Stimulated activated CD8-positive, alpha-beta memory T cell treated with anti-CD3 and anti-CD28 coated beads, Interleukin-4, amount 100 ng/mL, for 48 hours (primary cell): ENCODE measurements at regions not wholly inside any gene's neighbourhood (a gene's known extent, or its start where the extent isn't known, plus 50 kb on each side); places are given as distances from the start of the nearest gene placed in this dataset.
"Not testable (repeated sequence)": the region's sequence is repeated elsewhere in the genome, so short reads cannot be mapped to it uniquely, and the experiment has no call there.

ENCODE experiments used
- DNase-seq: peaks from one replicate; pipeline ENCODE4 v3.0.0-alpha.2; 2020

GRCh38 chr1:30660241-30660640, 63.1 kb downstream of the MATN1 start:
- no peak for DNase-seq

GRCh38 chr1:30659702-30660101, 63.7 kb downstream of the MATN1 start:
- no peak for DNase-seq

GRCh38 chr1:30658375-30658774, 65.0 kb downstream of the MATN1 start:
- DNase-seq, result not testable (repeated sequence)

DNA sequence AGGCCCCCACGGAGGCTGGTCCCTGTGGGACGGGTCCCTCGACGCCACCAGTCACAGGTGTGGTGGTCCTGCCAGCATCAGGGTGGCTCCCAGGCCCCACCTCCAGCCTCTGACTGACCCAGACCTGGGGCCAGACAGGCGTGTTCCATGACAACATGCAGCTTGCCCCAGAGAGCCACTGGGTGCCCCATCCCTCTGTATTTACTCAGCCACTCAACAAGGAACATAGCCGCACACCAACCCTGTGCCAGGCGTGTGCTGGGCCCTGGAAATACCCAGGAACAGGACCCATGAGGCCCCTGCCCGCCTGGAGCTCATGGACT, 65.4 kb downstream of the MATN1 start:
- DNase-seq, result no peak

- no peak for DNase-seq
Measured at GRCh38 chr1:30657131-30658013, 66.0 kb downstream of the MATN1 start.

GRCh38 chr1:30656171-30656940, 67.0 kb downstream of the MATN1 start:
- no peak for DNase-seq

- DNase-seq, result no peak
Measured at GRCh38 chr1:30655672-30656071, 67.7 kb downstream of the MATN1 start.

DNA sequence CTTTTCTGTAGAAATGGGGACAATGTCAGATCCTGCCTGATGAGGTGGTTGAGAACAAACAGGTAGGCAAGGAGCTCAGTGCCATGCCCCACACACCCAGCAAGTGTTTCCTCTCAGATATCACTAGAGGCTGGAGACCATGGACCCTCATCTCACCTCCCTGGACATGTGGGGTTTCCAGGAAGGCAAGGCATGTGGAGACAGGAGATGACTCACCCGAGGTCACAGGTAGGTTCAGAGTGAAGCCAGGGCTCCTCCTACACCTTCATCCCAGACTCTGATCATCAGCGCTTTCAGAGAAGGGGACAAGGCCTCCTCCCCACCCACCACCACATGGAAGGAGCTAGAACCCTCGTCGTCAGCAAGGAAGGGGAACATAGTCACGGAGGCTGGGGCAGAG, 69.2 kb downstream of the MATN1 start:
- no peak for DNase-seq

- no peak for DNase-seq
Measured at GRCh38 chr1:30652152-30652841, 71.1 kb downstream of the MATN1 start.

DNA sequence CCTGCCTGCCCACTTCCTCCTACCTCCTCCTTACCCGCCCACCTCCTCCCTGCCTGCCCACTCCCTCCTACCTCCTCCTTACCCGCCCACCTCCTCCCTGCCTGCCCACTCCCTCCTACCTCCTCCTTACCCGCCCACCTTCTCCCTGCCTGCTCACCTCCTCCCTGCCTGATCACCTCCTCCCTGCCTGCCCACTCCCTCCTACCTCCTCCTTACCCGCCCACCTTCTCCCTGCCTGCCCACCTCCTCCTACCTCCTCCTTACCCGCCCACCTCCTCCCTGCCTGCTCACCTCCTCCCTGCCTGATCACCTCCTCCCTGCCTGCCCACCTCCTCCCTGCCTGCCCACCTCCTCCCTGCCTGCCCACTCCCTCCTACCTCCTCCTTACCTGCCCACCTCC, 72.0 kb downstream of the MATN1 start:
- not testable (repeated sequence) for DNase-seq

DNA sequence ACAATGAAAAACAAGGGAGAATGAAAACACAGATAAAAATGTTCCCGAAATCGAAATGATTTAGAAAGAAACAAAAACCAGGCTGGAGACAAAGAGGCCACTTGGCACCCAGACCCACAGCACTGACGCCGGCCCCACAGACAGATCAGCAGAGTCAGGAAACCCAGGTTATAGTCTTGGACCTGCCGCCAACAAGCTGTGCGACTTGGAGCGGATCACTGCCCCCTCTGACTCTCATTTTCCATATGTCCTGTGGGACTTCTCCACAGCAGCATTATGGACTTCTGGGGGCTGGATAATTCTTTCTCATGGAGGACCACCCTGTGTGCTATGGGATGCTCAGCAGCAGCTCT, 72.4 kb downstream of the MATN1 start:
- DNase-seq, result no peak

- DNase-seq, result no peak
Measured at GRCh38 chr1:30650038-30650967, 73.1 kb downstream of the MATN1 start.

DNA sequence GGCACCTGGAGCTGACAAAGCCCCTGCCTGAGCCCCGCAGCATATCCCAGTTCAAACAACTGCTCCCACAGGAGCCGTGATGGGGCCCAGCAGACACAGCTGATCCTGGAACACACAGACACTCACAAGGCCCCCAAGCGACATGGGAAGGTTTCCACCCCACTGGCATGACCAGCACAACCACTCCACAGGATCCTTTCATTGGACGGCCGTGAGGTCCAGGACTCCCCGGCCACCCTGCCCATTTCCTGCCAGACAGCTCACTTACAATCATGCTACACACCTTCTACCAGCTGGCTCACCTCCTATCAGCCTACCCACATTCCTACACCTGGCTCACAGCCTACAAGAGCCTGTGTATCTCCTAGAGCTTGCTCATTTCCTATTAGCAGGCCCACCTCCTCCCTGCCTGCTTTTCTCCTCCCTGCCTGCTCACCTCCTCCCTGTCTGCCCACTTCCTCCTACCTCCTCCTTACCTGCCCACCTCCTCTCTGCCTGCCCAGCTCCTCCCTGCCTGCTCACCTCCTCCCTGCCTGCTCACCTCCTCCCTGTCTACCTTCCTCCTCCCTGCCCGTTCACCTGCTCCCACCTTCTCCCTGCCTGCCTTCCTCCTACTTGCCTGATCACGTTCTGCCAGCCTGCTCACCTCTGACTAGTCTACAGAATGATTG, 73.9 kb downstream of the MATN1 start:
- no peak for DNase-seq

GRCh38 chr1:30648408-30649000, 74.9 kb downstream of the MATN1 start:
- DNase-seq, result no peak

DNA sequence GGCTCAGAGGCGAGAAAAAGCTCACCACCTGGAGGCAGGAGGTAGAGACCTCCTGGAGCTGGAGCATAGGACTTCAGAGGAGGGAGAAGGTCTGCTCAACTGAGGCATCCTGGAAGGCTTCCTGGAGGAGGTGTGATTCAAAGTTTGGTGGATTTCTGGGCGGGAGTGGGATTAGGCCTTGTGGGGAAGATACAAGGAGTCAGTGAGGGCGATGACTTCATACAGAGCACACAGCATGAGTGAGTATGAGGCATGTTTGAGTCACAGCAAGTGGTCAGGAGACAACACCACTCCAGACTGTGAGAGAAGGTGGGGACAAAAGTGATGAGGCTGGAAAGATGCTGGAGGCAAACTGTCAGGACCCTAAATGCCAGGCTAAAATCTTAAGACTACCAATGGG, 77.6 kb downstream of the MATN1 start:
- DNase-seq, result no peak

DNA sequence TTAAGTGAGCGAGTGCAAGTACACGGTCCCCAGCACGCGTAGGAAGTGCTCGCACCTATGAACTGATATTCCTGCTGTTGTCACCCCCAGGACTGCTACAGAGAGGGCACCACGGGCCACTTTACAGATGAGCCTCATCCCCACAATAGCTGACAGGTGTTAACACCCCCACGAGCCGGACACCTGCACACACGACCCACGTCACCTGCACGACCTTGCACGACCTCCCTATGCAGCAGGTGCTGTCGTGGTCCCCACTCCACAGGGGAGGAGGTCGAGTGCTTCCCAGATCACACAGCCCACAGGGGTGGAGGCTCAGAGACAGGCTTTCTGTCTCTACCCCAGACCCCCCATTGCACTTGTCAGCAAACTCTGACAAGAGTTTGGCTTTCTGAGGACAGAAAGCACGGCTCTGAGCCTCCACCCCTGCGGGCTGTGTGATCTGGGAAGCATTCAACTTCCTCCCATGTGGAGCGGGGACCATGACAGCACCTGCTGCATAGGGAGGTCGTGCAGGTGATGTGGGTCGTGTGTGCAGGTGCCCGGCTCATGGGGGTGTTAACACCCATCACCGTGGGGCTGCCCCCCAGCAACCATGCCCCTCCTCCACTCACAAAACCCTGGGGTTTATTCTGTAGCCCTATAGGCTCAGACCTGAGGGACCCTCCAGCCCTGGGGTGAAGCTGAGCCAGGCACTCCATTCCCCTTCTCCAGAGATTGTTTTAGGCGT, 80.8 kb downstream of the MATN1 start:
- no peak for DNase-seq

- no peak for DNase-seq
Measured at GRCh38 chr1:30641572-30642353, 81.6 kb downstream of the MATN1 start.

DNA sequence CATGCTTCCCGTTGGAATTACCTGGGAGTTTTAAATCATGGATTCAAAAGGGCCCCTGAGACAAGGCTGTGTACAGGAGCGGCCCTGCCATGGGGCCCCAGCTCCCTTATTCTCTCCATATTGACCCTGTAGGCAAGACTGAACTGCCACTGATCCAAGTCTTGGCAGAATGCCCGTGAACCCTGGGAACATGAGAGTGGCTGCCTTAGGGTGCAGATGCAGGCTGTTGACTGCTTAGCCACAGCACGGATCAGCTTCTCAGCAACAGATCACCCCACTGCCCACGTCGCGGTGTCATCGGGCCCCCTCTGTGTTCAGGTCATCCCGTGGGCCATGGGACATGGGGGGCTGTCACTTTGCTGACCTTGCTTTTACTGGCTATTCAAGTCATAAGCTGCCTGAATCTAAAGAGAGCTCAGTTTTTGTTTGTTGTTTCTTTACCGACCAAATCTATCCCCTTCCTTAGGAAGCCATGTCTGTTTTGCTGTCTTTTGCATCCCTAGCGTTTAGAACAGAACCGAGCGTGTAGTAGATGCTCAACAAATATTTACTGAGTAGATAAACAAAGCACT, 83.4 kb downstream of the MATN1 start:
- DNase-seq, result no peak

- no peak for DNase-seq
Measured at GRCh38 chr1:30638811-30639210, 84.6 kb downstream of the MATN1 start.

DNA sequence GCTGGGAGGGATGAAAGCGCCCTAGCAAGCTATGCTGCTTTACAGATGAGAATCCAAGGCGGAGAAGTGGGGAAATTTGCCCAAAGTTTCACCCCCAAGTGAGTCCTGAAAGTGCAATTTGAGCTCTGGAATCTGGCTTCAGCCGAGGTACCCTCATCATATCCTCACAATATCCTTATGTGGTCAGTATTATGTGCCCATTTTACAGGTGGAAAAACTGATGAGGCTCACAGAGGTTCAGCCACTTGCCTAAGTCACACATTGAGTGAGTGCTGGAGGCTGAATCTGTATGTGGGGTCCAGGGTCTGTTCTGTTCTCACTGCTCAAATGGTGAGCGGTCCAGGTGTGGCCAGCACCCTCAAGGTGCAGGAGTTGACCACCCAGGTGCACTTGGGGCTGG, 85.3 kb downstream of the MATN1 start:
- DNase-seq, result no peak
